ENCODE measurements at regions not wholly inside any gene's neighbourhood (a gene's known extent, or its start where the extent isn't known, plus 50 kb on each side); places are given as distances from the start of the nearest gene placed in this dataset.

GRCh38 chr3:178428037-178428436, 108.2 kb upstream of the KCNMB2 start:
- Mint-ChIP-seq H3K36me3 (no peaks in the 10 kb centered on the region), H3K27ac (no peak overlapping the region), H3K9me3 (peaks cover 11% of the 10 kb centered on the region), H3K4me1 (no peaks in the 10 kb centered on the region), H3K4me3 (no peak overlapping the region), H3K27me3 (ENCODE audit: low read depth) (no peaks in the 10 kb centered on the region)
- POLR2A ChIA-PET, result no interaction called here
- DNase-seq (ENCODE audit: low spot score) (no peak), ATAC-seq (no peak)
- CTCF ChIA-PET, result no interaction called here
- TF ChIP-seq ZNF232 (CRISPR knock-in tag; IDR thresholded peaks at IDR 0.05), result no peak
- no peak for TF ChIP-seq NR3C1 (CRISPR knock-in tag; conservative IDR thresholded peaks at IDR 0.05; ENCODE audit: low read depth)
- TF ChIP-seq ERG (CRISPR knock-in tag; IDR thresholded peaks at IDR 0.05), result no peak
- TF ChIP-seq NR2C2 (CRISPR knock-in tag; IDR thresholded peaks at IDR 0.05), result no peak
- no peak for TF ChIP-seq ESRRA (CRISPR knock-in tag; IDR thresholded peaks at IDR 0.05; ENCODE audit: borderline replicate concordance)

- DNase-seq (ENCODE audit: low spot score) (no peak), ATAC-seq (no peak)
- TF ChIP-seq NR3C1 (CRISPR knock-in tag; conservative IDR thresholded peaks at IDR 0.05; ENCODE audit: low read depth) (no peak), OVOL2 (CRISPR knock-in tag; IDR thresholded peaks at IDR 0.05; ENCODE audit: borderline replicate concordance) (no peak), CBFB (CRISPR knock-in tag; IDR thresholded peaks at IDR 0.05; ENCODE audit: low read depth) (no peak), MLX (CRISPR knock-in tag; IDR thresholded peaks at IDR 0.05) (no peak)
- ChIA-PET CTCF (interaction anchor here (1.4 to 2.2 kb wide), 3 partner anchors 171 to 887 kb away, joined by 3 to 6 read pairs (median 4); no protein-coding TSS in a partner anchor), POLR2A (no interaction called here)
- H3K4me1 Mint-ChIP-seq, result peaks cover 5% of the 10 kb centered on the region
- no peak overlapping the region for H3K4me3 Mint-ChIP-seq
- H3K27ac Mint-ChIP-seq, result no peak overlapping the region
- no peaks in the 10 kb centered on the region for H3K36me3 Mint-ChIP-seq
- no peaks in the 10 kb centered on the region for H3K27me3 Mint-ChIP-seq (ENCODE audit: low read depth)
- H3K9me3 Mint-ChIP-seq, result no peaks in the 10 kb centered on the region
Measured at GRCh38 chr3:178434206-178434805, 101.9 kb upstream of the KCNMB2 start.

GRCh38 chr3:178435575-178435974, 100.7 kb upstream of the KCNMB2 start:
- peaks cover 10% of the 10 kb centered on the region for H3K4me1 Mint-ChIP-seq
- CTCF ChIA-PET, result interaction anchor here (1.3 to 2.2 kb wide), 5 partner anchors 170 to 886 kb away, joined by 3 to 6 read pairs (median 4); no protein-coding TSS in a partner anchor
- TF ChIP-seq EMX1 (CRISPR knock-in tag; IDR thresholded peaks at IDR 0.05) (no peak), ZNF671 (CRISPR knock-in tag; IDR thresholded peaks at IDR 0.05) (no peak), E2F1 (CRISPR knock-in tag; IDR thresholded peaks at IDR 0.05) (no peak), PRDM15 (CRISPR knock-in tag; IDR thresholded peaks at IDR 0.05) (no peak), NR3C1 (CRISPR knock-in tag; conservative IDR thresholded peaks at IDR 0.05; ENCODE audit: low read depth) (no peak), ZNF281 (CRISPR knock-in tag; IDR thresholded peaks at IDR 0.05) (no peak), NR2C2 (CRISPR knock-in tag; IDR thresholded peaks at IDR 0.05) (no peak), MXD4 (CRISPR knock-in tag; IDR thresholded peaks at IDR 0.05; ENCODE audit: borderline replicate concordance) (no peak), ERG (CRISPR knock-in tag; IDR thresholded peaks at IDR 0.05) (no peak), FOXP1 (CRISPR knock-in tag; IDR thresholded peaks at IDR 0.05; ENCODE audit: borderline replicate concordance) (no peak), RELA (CRISPR knock-in tag; IDR thresholded peaks at IDR 0.05; ENCODE audit: borderline replicate concordance) (no peak), ETV6 (CRISPR knock-in tag; IDR thresholded peaks at IDR 0.05) (no peak), JUN (CRISPR knock-in tag; IDR thresholded peaks at IDR 0.05) (no peak)

More at GRCh38 chr3:178435575-178435974, 100.7 kb upstream of the KCNMB2 start:
- H3K27ac Mint-ChIP-seq, result no peak overlapping the region
- H3K27me3 Mint-ChIP-seq (ENCODE audit: low read depth), result no peaks in the 10 kb centered on the region
- H3K9me3 Mint-ChIP-seq, result no peaks in the 10 kb centered on the region
- no peak overlapping the region for H3K4me3 Mint-ChIP-seq
- H3K36me3 Mint-ChIP-seq, result no peaks in the 10 kb centered on the region
- no peak for ATAC-seq
- POLR2A ChIA-PET, result no interaction called here
- no peak for DNase-seq (ENCODE audit: low spot score)
